ENCODE measurements at regions not wholly inside any gene's neighbourhood (a gene's known extent, or its start where the extent isn't known, plus 50 kb on each side); places are given as distances from the start of the nearest gene placed in this dataset.
"Not testable (repeated sequence)": the region's sequence is repeated elsewhere in the genome, so short reads cannot be mapped to it uniquely, and the experiment has no call there.

DNA sequence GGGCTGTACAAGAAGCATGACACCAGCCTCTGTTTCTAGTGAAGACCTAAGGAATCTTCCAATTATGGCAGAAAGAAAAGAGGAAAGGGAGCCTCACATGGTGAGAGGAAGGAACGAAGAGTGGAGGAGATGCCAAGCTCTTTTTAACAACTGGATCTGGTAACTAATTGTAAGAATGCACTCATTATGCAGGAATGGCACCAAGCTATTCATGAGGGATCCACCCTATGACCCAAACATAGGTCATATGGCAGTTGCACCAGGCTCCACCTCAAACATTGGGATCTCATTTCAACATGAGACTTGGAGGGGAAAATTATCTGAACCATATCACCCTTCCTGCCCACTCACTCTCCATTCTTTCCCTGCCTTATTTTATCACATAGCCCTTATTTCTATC is 496.0 kb upstream of the SPTLC3 start:
- no peak for DNase-seq

DNA sequence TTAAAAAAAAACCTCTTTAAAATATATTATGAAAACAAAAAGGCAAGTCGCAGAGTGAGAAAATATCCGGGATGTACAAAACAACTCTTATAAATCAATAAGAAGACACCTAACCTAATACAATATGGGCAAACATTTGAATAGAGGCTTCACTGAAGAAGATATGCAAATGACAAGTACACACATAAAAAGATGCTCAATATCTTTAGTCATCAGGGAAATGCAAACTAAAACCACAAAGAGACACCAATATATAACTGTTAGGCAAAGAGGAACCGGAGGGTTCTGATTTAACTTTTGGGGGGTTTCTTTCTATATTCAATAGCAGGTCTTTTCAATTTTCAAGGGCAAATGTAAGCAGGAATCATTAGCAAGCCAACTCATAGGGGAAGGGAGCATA is 480.7 kb upstream of the SPTLC3 start:
- no peak for DNase-seq

DNA sequence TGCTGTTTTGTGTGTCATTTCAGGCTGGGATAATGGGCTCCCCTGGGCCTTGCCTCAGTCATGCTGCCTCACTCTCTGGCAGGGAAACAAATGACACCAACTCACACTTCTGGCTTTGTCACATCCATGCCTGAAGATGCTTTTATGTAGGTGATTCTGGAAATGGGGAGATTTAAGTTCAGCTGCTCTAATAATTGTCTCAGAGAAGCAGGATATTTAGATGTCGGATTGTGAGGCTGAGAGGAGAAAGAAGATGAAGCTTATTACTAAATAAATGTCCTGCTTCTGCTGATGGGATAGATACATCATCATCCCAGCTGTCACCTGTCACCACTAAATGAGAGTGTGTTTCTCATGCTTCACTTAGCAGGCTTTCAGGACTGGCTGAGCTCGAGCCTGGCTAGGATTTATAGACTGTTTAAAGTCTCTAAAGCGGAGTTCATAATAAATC is 480.2 kb upstream of the SPTLC3 start:
- DNase-seq: no peak

- no peak for DNase-seq
Observed at GRCh38 chr20:12531626-12532025, 477.1 kb upstream of the SPTLC3 start.

DNA sequence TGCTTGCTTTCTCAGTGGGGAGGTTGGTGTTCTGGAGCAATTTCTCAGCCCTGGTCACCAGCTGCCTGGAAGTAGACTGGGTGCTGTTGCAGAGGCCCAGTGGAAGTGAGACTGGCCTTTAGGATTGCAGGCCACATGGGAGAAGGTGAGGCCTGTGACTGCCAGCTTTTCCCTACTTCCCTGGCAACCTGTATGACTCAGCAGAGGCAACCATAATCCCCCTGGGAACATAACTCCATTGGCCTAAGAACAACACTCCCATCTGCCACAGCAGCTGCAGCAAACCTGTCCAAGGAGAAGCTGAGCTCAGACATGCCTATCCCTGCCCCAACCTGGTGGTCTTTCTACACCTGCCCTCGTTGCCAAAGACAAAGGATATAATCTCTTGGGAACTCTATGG is 473.5 kb upstream of the SPTLC3 start:
- no peak for DNase-seq

DNA sequence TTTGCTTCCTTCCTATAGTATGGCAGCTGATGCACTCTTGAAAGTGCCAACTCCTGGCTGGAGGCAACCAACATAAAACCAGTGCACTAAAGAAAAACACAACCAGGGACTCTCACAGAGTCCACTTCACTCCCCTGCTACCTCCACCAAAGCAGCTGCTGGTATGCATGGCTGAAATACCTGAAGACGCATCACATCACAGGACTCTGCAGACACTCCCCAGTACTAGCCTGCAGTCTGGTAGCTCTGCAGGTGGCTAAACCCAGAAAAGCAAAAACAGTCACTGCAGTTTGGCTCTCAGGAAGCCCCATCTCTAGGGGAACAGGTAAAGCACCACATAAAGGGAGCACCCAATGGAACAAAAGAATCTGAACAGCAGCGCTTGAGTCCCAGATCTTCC is 473.0 kb upstream of the SPTLC3 start:
- no peak for DNase-seq

DNA sequence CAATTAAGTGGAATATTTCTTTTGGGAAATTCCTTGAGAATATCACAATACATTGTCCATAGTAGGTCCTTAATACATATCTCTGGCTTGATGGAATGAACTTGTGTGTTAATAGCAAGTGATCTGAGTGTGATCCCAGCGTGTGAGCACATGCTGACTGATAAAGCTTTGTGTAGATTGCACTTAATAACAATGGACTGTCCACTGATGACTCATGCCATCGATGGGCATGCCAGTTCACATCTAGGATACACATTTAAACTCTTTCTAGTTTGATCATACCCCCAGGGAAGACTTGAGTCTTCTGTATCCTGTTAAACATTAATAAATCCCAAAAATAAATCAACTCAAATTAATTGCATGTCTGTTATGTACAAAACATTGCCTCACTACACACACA is 454.3 kb upstream of the SPTLC3 start:
- no peak for DNase-seq

GRCh38 chr20:12555369-12555768 is 453.4 kb upstream of the SPTLC3 start:
- DNase-seq: no peak

DNA sequence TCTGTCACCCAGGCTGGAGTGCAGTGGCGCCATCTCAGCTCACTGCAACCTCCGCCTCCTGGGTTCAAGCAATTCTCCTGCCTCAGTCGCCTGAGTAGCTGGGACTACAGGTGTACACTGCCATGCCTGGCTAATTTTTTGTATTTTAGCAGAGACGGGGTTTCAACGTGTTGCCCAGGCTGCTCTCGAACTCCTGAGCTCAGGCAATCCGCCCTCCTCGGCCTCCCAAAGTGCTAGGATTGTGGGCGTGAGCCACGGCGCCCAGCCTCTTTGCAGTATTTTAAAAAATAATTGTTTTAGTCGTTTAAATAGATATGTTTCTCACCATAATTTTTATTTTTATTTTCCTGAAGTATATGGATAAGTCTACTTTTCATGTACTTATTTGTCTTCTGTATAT is 452.9 kb upstream of the SPTLC3 start:
- DNase-seq: not testable (repeated sequence)

- no peak for DNase-seq
Observed at GRCh38 chr20:12557224-12557623, 451.5 kb upstream of the SPTLC3 start.

GRCh38 chr20:12564979-12565378 is 443.8 kb upstream of the SPTLC3 start:
- DNase-seq: no peak

DNA sequence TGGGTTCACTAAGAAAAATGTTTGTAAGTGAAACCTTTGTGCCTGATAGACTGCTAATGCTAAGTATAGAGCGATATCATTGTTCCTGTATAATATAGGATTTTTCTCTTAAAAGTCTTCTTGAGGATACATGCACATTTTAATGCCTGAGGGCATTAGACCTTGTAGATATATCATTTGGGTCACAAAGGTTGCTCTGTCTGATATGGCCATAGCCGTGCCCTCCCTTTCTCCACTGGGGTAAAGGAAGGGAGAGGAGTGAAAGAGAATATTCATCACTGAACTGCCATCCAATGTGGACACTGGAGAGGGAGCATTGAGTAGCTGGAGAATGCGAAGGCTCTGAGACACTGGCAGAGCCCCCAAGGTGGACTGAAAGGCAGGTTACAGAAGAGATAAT is 442.2 kb upstream of the SPTLC3 start:
- no peak for DNase-seq

GRCh38 chr20:12570371-12570770 is 438.4 kb upstream of the SPTLC3 start:
- no peak for DNase-seq

DNA sequence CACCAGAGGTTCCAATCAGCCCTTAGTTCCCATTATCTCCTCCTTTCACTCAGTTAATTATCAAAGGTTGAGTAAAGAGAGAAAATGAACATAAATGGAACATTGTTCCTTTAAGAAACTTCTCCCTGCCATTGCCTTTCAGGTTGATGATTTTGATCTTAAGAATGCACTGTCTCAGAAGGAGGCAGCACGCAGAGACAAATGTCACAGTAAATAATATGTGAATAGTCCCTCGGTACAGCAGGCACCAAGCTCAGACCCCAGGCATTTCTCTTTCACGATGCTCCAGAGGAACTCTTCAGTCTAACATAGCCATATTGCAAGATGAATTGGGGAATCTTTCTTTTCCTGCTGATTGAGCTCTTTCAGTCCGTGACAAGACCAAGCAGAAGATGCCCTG is 435.3 kb upstream of the SPTLC3 start:
- DNase-seq: no peak

DNA sequence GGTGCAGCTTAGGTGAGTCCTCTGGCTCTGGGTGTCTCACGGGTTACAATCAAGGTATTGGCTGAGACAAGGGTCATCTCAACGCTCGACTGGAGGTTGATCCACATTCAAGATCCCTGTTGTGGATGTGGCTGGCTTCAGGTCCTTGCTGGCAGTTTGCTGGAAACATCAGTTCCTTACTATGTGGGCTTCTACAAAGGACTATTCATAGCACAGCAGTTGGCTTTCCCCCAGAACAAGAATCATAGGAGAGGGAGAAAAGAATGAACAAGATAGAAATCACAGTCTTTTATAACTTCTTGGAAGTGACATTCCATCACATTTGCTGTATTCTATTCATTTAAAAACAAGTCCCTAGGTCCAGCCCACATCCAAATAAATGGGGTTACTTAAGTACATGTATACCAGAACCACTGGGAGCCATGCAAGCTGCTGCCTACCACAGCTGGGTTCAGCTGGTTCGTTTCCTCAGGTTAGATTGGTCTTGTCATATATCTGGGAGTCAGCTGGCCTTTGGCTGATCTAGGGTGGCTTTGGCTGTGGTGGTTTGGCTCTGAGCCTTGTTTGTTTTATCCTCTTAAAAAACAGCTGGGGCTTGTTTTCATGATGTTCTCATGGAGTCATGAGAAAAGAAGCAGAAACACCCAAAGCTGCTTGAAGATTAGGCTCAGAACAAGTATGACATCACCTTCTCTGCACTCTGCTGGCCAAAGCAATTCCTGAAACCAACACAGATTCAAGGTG is 433.2 kb upstream of the SPTLC3 start:
- no peak for DNase-seq

- no peak for DNase-seq
Observed at GRCh38 chr20:12577213-12577612, 431.6 kb upstream of the SPTLC3 start.

DNA sequence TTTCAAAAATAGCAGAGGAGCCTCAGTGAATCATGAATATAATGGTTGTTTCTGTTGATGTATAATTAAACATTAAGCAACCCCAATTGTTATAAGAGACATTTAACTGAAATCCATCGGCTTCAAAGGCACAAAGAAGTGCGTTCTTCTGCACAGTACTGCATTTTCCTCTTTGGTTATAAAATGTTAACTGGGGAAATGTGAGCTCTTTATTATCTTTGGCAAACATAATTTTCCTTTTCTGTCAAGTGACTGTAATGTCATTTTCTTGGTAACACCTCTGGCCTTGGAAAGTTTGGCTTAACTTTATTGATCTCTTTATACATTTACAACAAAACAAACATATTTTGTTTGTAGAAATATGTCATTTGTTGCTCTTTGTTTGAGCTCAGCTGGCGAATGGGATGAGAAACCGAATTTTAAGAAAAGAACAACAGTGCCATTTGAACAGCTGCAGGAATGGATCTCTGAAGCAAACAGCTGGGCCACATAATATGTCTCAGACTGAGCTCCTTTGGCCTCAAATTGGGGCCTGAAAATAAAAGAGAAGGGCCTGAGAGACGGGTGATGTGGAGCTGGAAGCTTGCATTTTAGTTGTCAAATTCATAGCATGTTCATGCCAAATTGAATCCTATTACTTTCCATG is 427.0 kb upstream of the SPTLC3 start:
- DNase-seq: no peak

GRCh38 chr20:12582710-12583109 is 426.1 kb upstream of the SPTLC3 start:
- not testable (repeated sequence) for DNase-seq

GRCh38 chr20:12591949-12592470 is 416.8 kb upstream of the SPTLC3 start:
- DNase-seq: no peak

DNA sequence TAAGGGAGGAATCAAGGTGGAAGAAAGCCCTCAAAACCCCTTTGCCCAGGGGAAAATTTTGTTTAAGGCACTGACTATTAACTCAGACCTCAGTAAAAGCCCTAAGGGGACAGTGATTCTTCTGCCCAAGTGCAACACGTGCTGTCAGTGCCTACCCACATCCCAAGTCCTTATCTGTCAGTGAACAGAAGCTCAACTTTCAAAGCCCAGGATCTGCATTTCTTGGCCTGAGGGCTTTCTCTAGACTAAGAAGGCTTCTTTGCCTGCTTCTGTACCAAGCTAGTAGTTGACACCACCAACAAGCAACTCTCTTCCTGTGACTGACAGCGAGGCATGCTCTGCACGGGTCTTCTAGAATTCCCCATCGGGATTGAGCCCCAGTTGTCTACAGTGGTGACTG is 416.0 kb upstream of the SPTLC3 start:
- no peak for DNase-seq

- DNase-seq: no peak
Observed at GRCh38 chr20:12593342-12593873, 415.4 kb upstream of the SPTLC3 start.

DNA sequence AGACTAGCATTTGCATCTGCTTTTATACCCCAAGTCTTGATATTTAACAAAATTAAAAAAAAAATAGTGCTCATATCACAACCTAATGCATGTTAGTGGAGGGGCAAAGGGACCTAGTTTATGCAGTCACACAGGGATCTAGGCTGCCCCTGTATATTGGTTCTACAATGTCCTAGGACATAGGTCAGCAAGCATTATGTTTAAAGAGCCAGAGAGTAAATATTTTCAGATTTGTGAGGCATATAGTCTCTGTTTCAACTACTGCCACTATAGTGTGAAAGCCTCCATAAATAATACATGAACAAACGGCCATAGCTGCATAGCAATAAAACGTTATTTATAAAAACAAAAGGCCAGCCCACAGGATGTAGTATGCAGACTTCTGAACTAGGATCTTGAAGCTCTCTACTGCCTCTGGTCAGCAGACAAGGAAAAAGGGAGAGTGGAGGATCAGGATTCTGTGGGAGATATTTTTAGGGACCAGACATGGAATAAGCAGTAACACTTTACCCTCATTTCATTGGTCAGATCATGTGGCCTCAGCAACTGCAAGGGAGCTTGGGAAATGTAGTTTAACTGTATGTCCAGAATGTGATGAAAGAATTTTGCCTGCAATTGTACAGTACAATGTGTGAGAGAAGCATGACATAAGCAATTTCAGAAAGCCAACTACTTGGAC is 414.2 kb upstream of the SPTLC3 start:
- no peak for DNase-seq

DNA sequence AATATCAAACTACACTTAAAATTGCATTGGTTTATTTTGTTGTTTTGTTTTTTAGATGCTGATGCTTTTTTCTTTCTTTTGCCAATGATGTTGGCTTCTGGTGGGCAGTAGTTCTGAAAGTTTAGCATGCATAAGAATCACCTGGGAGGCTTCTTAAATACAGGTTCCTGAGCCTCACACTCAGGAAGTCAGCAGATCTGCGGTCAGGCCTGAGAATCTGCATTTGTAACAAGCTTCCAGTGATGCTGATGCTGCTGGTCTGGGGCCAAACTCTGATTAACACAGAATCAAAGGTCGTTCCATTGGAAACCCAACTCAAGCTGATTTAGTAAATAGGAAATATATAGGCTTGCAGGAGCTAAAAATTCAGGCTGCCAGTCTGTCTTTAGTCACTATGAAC is 412.9 kb upstream of the SPTLC3 start:
- no peak for DNase-seq

- DNase-seq: no peak
Observed at GRCh38 chr20:12596863-12597262, 411.9 kb upstream of the SPTLC3 start.

Measured in stimulated activated CD4-positive, alpha-beta T cell treated with anti-CD3 and anti-CD28 coated beads, Interleukin-4, amount 100 ng/mL, for 1 hour (primary cell).